ENCODE measurements at regions not wholly inside any gene's neighbourhood (a gene's known extent, or its start where the extent isn't known, plus 50 kb on each side); places are given as distances from the start of the nearest gene placed in this dataset.
"Not testable (repeated sequence)": the region's sequence is repeated elsewhere in the genome, so short reads cannot be mapped to it uniquely, and the experiment has no call there.

DNA sequence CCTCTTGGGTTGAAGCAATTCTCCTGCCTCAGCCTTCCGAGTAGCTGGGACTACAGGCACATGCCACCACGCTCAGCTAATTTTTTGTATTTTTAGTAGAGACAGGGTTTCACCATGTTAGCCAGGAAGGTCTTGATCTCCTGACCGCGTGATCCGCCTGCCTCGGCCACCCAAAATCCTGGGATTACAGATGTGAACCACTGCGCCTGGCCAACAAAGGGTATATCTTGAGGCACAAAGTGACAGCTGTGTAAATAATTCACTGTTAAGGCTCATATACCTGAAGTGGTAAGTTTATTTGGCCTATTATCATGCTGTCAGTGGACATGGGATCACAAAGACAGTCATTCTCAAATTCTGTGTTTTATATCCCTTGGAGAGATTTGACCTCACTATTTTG is 688.5 kb upstream of the PCDH20 start:
- not testable (repeated sequence) for TF ChIP-seq POLR2A (IDR thresholded peaks at IDR 0.05; ENCODE audit: low read length); GATA1 (IDR thresholded peaks at IDR 0.05; ENCODE audit: low read depth, low read length)
